ENCODE measurements at regions not wholly inside any gene's neighbourhood (a gene's known extent, or its start where the extent isn't known, plus 50 kb on each side); places are given as distances from the start of the nearest gene placed in this dataset.

DNA sequence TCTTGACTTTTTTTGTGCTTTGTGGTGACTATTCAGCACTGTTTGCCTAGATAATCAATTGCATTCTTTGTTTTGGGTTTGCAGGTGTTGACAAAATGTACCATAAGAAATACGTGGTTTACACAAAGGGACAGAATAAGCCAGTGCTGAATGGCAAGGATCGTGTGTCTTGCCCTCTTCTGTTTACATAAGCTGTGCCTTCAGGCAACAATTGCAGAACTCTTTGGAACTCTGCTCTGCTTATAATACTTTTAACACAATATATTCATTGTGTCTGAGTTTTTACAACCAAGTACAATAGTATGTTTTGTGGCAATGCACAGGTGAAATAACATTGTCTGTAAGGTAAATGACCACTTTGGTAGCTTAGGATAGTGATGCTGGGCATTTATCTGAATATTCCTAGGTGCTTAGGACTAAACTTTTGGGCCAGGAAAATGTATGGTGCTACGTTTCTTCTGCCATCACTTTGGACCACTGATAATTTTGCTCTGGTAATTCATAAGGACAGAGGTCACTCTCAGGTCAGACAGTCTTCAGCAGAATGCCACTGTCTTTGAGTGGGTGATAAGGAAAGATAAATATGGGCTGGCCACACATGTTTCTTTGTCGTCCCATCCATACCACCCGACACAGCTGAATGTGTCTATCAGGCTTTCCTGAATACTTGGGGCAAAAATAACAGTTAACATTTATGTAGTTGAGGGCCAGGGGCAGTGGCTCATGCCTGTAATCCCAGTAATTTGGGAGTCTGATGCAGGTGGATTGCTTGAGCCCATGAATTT, 344.6 kb upstream of the IMPG1 start:
- no peaks in the 10 kb centered on the region for H3K4me1 ChIP-seq (ENCODE audit: insufficient read depth, low read length)
- H3K27me3 ChIP-seq (ENCODE audit: insufficient read depth, low read length, poor library complexity) = no peaks in the 10 kb centered on the region
- no peaks in the 10 kb centered on the region for H3K36me3 ChIP-seq (ENCODE audit: insufficient read depth, low read length)
- H3K27ac ChIP-seq (ENCODE audit: low read length) = no peak overlapping the region
- ATAC-seq (ENCODE audit: insufficient read depth, low read depth) = no peak
- H4K20me1 ChIP-seq (ENCODE audit: insufficient read depth, low read length) = no peaks in the 10 kb centered on the region
- H3K9ac ChIP-seq (ENCODE audit: low read depth, low read length) = no peak overlapping the region
- TF ChIP-seq, protein P1, sequence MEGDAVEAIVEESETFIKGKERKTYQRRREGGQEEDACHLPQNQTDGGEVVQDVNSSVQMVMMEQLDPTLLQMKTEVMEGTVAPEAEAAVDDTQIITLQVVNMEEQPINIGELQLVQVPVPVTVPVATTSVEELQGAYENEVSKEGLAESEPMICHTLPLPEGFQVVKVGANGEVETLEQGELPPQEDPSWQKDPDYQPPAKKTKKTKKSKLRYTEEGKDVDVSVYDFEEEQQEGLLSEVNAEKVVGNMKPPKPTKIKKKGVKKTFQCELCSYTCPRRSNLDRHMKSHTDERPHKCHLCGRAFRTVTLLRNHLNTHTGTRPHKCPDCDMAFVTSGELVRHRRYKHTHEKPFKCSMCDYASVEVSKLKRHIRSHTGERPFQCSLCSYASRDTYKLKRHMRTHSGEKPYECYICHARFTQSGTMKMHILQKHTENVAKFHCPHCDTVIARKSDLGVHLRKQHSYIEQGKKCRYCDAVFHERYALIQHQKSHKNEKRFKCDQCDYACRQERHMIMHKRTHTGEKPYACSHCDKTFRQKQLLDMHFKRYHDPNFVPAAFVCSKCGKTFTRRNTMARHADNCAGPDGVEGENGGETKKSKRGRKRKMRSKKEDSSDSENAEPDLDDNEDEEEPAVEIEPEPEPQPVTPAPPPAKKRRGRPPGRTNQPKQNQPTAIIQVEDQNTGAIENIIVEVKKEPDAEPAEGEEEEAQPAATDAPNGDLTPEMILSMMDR (IDR thresholded peaks at IDR 0.05; ENCODE audit: borderline replicate concordance, extremely low read depth, low read length, poor library complexity, severe bottlenecking) = no peak
- TF ChIP-seq EZH2 (IDR thresholded peaks at IDR 0.05; ENCODE audit: borderline replicate concordance, low read depth, low read length, severe bottlenecking) = no peak
- no peaks in the 10 kb centered on the region for H3K79me2 ChIP-seq (ENCODE audit: insufficient read depth, low read length)
- no peak for DNase-seq
- H3K4me3 ChIP-seq (ENCODE audit: low read depth in 1 of 2, low read length in 2 of 2) = no peak overlapping the region
- no peaks in the 10 kb centered on the region for H3K9me3 ChIP-seq (ENCODE audit: insufficient read depth, low read length, severe bottlenecking)
- no peak overlapping the region for H2AFZ ChIP-seq (ENCODE audit: low read depth, low read length)
- no peak overlapping the region for H3K4me2 ChIP-seq (ENCODE audit: insufficient read depth, low read length)

DNA sequence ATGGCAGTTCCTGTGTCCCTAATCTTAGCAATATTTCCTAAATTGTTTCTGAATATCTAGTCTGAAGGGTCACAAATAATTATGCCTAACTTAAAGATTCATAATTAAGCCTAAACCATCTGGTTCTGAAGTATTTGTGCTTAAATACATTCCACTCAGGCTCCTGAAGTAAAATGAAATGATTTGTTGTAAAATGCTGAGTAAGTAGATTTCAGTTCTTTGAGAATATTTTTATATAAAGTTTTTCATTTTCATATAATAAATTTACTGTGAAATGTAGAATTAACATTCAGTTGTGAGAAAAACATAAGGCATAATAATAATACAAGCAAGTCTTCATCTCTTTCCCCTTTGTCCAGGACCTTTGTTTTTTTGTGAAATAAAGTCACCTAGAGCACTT, 330.6 kb upstream of the IMPG1 start:
- Histone ChIP-seq H3K9ac (ENCODE audit: low read depth, low read length) (no peak overlapping the region), H3K36me3 (ENCODE audit: insufficient read depth, low read length) (no peaks in the 10 kb centered on the region), H3K4me1 (ENCODE audit: insufficient read depth, low read length) (no peaks in the 10 kb centered on the region), H2AFZ (ENCODE audit: low read depth, low read length) (no peak overlapping the region), H3K9me3 (ENCODE audit: insufficient read depth, low read length, severe bottlenecking) (no peaks in the 10 kb centered on the region), H4K20me1 (ENCODE audit: insufficient read depth, low read length) (no peaks in the 10 kb centered on the region), H3K4me3 (ENCODE audit: low read depth in 1 of 2, low read length in 2 of 2) (no peak overlapping the region), H3K4me2 (ENCODE audit: insufficient read depth, low read length) (no peak overlapping the region), H3K27me3 (ENCODE audit: insufficient read depth, low read length, poor library complexity) (no peaks in the 10 kb centered on the region), H3K79me2 (ENCODE audit: insufficient read depth, low read length) (no peaks in the 10 kb centered on the region), H3K27ac (ENCODE audit: low read length) (no peak overlapping the region)
- ATAC-seq (ENCODE audit: insufficient read depth, low read depth) (no peak), DNase-seq (no peak)
- TF ChIP-seq, protein P1 (IDR thresholded peaks at IDR 0.05; ENCODE audit: borderline replicate concordance, extremely low read depth, low read length, poor library complexity, severe bottlenecking) = no peak
- TF ChIP-seq EZH2 (IDR thresholded peaks at IDR 0.05; ENCODE audit: borderline replicate concordance, low read depth, low read length, severe bottlenecking) = no peak

DNA sequence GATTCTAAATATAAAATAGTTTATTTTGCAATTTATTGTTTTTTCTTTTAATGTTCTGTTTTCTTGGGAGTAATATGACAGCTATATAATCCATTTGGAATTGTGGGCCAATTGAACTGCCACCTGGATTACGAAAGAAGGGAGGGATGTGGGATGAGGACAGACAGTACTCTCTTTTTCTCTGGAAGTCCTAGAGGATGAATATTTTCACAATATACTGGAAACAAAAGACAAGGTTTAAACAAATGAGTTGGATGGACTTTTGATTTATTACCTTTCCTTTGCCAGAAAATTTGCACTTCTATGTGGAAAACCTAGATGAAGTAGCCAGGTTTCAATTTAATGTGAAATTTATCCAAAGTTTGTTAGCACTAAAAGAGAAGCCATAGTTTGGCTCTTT, 325.5 kb upstream of the IMPG1 start:
- TF ChIP-seq, protein P1 (IDR thresholded peaks at IDR 0.05; ENCODE audit: borderline replicate concordance, extremely low read depth, low read length, poor library complexity, severe bottlenecking) = no peak
- H3K27me3 ChIP-seq (ENCODE audit: insufficient read depth, low read length, poor library complexity) = no peaks in the 10 kb centered on the region
- no peaks in the 10 kb centered on the region for H3K4me1 ChIP-seq (ENCODE audit: insufficient read depth, low read length)
- ATAC-seq (ENCODE audit: insufficient read depth, low read depth) = no peak
- no peak overlapping the region for H2AFZ ChIP-seq (ENCODE audit: low read depth, low read length)
- H4K20me1 ChIP-seq (ENCODE audit: insufficient read depth, low read length) = no peaks in the 10 kb centered on the region
- no peaks in the 10 kb centered on the region for H3K9me3 ChIP-seq (ENCODE audit: insufficient read depth, low read length, severe bottlenecking)
- DNase-seq = no peak
- H3K4me2 ChIP-seq (ENCODE audit: insufficient read depth, low read length) = no peak overlapping the region
- no peaks in the 10 kb centered on the region for H3K36me3 ChIP-seq (ENCODE audit: insufficient read depth, low read length)
- no peak overlapping the region for H3K9ac ChIP-seq (ENCODE audit: low read depth, low read length)
- no peak overlapping the region for H3K4me3 ChIP-seq (ENCODE audit: low read depth in 1 of 2, low read length in 2 of 2)
- H3K79me2 ChIP-seq (ENCODE audit: insufficient read depth, low read length) = no peaks in the 10 kb centered on the region
- no peak overlapping the region for H3K27ac ChIP-seq (ENCODE audit: low read length)

Measured in DND-41 (cell line).